Esophagus squamous epithelium (tissue), 5 donors: ENCODE measurements at regions not wholly inside any gene's neighbourhood (a gene's known extent, or its start where the extent isn't known, plus 50 kb on each side); places are given as distances from the start of the nearest gene placed in this dataset.

ENCODE experiments used
- DNase-seq: peaks from one replicate; lab custom pipeline; 2025; lab: John Stamatoyannopoulos, UW
- H3K27ac ChIP-seq, 4 donors: fragments of 200-600 bp; sonication (generic); one replicate each; pipeline ENCODE4 v1.5.1; 2016 to 2019; ENCODE audit warnings: mild to moderate bottlenecking in 1 of 4
- H3K27me3 ChIP-seq, 4 donors: fragments of 200-600 bp; sonication (generic); 1 replicate in 3 of 4; 2 replicates in 1 of 4; pipeline versions ENCODE4 v1.5.1 to v1.6.0; 2017 to 2021; ENCODE audit warnings: antibody characterized with exemption in 1 of 4
- H3K36me3 ChIP-seq, 3 donors: fragments of 200-600 bp; sonication (generic); one replicate each; pipeline ENCODE4 v1.5.1; 2016 to 2019
- H3K4me1 ChIP-seq, 3 donors: fragments of 200-600 bp; sonication (generic); one replicate each; pipeline ENCODE4 v1.5.1; 2017 to 2019
- H3K4me3 ChIP-seq, 4 donors: fragments of 200-600 bp; sonication (generic); 1 replicate in 3 of 4; 2 replicates in 1 of 4; pipeline ENCODE4 v1.5.1; 2016 to 2019; ENCODE audit warnings: mild to moderate bottlenecking in 2 of 4, moderate library complexity in 1 of 4
- H3K9me3 ChIP-seq, 3 donors: fragments of 200-600 bp; sonication (generic); one replicate each; pipeline ENCODE4 v1.5.1; 2016 to 2019
- POLR2A ChIP-seq, 4 donors: fragments of 450-650 bp; IDR thresholded peaks; one replicate each; pipeline ENCODE4 v1.6.1; 2017; ENCODE audit warnings: antibody characterized with exemption in 4 of 4, mild to moderate bottlenecking in 4 of 4, moderate library complexity in 3 of 4
- WGBS, 2 donors: methylation state at CpG; one replicate each; pipeline ENCODE4 v1.1.5; 2018; 5-methylcytosine and 5-hydroxymethylcytosine counted together
- intact Hi-C: fragments of 100-400 bp; cut with DNase I; formaldehyde crosslinking; loops from one replicate; pipeline ENCODE4 v1.15.0; 2022
- TF ChIP-seq, protein P1 (sequence below), 6 experiments: fragments of 450-650 bp in 4 of 6; fragments of 200-600 bp in 2 of 6; sonication (generic) in 2 of 6; IDR thresholded peaks; one replicate each; pipeline ENCODE4 v1.5.1; 2016 to 2019; ENCODE audit warnings: antibody characterized with exemption in 6 of 6, mild to moderate bottlenecking in 4 of 6, moderate library complexity in 4 of 6
- donor health status: DM: yes; HTN: yes; CAD: no.

DNA sequence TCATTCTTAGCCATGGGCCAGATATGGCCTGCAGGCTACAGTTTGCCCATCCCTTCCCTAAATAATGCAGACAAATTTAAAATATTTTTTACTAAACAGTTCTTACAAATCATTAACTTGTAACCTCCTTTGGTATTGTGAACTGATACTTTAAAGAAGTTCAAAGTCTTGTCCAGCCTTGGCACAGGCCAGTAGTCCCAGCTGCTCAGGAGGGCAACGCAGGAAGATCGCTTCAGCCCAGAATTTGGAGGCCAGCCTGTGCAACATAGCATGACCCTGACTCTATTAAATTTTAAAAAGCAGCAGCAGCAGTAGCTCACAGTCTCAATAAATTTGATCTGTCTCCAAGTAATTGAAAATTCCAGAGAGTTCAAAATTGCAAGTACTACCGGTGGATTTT is 83.7 kb upstream of the ARHGAP32 start:
- no peaks in the 10 kb centered on the region for H3K27me3 ChIP-seq
- no peak for DNase-seq
- no peaks in the 10 kb centered on the region for H3K9me3 ChIP-seq
- H3K4me1 ChIP-seq, result peaks cover 16 to 59% (median 17%) of the 10 kb centered on the region in 3 donors
- H3K4me3 ChIP-seq, result no peak overlapping the region
- intact Hi-C loops, result loop anchor here (10.0 kb wide), 1 partner anchor 151 kb away; no protein-coding TSS in a partner anchor
- H3K27ac ChIP-seq, result no peak overlapping the region
- no peaks in the 10 kb centered on the region for H3K36me3 ChIP-seq
- TF ChIP-seq POLR2A (IDR thresholded peaks at IDR 0.05), result no peak
- TF ChIP-seq, protein P1, sequence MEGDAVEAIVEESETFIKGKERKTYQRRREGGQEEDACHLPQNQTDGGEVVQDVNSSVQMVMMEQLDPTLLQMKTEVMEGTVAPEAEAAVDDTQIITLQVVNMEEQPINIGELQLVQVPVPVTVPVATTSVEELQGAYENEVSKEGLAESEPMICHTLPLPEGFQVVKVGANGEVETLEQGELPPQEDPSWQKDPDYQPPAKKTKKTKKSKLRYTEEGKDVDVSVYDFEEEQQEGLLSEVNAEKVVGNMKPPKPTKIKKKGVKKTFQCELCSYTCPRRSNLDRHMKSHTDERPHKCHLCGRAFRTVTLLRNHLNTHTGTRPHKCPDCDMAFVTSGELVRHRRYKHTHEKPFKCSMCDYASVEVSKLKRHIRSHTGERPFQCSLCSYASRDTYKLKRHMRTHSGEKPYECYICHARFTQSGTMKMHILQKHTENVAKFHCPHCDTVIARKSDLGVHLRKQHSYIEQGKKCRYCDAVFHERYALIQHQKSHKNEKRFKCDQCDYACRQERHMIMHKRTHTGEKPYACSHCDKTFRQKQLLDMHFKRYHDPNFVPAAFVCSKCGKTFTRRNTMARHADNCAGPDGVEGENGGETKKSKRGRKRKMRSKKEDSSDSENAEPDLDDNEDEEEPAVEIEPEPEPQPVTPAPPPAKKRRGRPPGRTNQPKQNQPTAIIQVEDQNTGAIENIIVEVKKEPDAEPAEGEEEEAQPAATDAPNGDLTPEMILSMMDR (IDR thresholded peaks at IDR 0.05), result no peak
- 79 to 93% methylated on average over 3 of the region's 3 CpGs for WGBS, 2 donors

DNA sequence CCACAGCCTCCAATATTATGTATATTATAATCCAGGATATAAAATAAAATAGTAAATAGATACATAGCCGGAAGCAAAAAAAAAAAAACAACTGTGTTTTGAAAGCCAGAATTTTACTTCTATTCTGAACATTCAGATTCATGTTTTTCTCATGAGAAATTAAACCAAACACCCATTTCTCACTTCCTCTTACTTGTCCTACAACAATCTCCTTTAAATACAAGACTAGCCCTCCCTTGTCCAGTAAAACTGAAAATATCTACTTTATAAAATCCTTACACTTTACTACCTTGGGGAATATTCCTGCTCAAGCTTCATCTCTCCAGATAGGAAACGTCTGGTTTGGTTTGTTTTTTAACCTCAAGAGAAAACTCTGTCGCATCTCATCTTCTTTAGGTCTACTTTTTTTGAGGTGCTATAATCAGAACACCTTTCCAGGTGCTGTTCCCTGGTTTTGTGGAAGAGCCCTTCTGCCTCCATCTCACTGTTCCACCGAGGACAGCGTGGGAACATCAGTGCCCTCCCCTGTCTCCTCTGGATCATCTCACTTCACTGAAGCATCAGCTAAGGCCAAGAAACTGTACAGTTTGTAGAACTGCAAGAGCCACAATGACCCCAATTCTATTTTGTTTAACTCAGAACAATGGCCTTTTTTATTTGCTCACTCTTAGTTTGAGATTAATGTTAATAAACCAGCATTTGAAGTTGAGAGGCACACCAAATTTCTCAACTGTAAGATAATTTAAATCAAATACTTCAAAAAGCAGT is 82.0 kb upstream of the ARHGAP32 start:
- no peak overlapping the region for H3K4me3 ChIP-seq
- H3K4me1 ChIP-seq, result peaks cover 8 to 47% (median 11%) of the 10 kb centered on the region in 3 donors
- H3K27me3 ChIP-seq, result no peaks in the 10 kb centered on the region
- intact Hi-C loops, result loop anchor here (10.0 kb wide), 1 partner anchor 149 kb away; no protein-coding TSS in a partner anchor
- H3K9me3 ChIP-seq, result no peaks in the 10 kb centered on the region
- no peak for DNase-seq
- H3K36me3 ChIP-seq, result no peaks in the 10 kb centered on the region
- no peak for TF ChIP-seq POLR2A (IDR thresholded peaks at IDR 0.05)
- TF ChIP-seq, protein P1 (IDR thresholded peaks at IDR 0.05), result no peak
- H3K27ac ChIP-seq, result no peak overlapping the region
- WGBS, 2 donors, result 82 to 86% methylated on average over 5 of the region's 5 CpGs

DNA sequence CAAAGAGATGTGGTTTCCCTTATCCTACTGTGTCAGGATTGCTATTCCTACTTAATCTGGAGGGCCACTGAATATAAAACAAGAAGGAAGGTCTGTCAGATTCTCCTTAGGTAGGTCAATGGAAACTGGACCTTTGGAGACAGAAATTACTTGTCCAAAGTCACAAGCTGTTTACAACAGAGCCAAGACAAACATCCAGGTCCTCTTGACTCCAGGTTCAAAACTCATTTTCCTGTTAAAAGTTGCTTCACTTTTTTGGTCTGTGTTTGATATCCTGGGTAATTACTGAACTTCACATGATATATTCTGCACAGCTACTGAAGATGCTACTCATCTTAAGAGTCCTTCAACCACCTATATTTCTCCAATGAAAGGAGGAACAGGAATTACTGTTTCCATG is 81.2 kb upstream of the ARHGAP32 start:
- TF ChIP-seq, protein P1 (IDR thresholded peaks at IDR 0.05), result no peak
- TF ChIP-seq POLR2A (IDR thresholded peaks at IDR 0.05), result no peak
- no peaks in the 10 kb centered on the region for H3K9me3 ChIP-seq
- H3K27ac ChIP-seq, result no peak overlapping the region
- intact Hi-C loops, result loop anchor here (10.0 kb wide), 1 partner anchor 149 kb away; no protein-coding TSS in a partner anchor
- no peaks in the 10 kb centered on the region for H3K27me3 ChIP-seq
- DNase-seq, result no peak
- H3K4me1 ChIP-seq, result peaks cover 8 to 44% (median 11%) of the 10 kb centered on the region in 3 donors
- no peaks in the 10 kb centered on the region for H3K36me3 ChIP-seq
- no peak overlapping the region for H3K4me3 ChIP-seq

DNA sequence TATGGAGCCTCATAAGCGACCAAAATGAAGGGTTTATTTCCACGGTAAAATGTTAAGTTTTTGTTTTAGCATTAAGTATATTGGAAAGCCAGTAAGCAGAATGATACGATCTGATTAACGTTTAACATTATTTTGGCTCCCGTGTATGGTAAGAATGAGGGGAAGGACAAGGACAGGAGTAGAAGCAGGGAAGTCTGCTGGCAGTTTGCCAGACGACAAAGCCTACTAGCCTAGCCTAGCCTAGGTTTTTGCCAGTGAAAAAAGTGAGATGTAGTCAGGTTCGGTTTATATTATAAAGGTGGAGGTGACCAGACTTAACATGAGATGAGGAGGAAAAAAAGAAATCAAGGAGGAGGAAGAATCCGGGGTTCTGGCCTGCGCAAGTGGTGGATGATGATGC is 78.9 kb upstream of the ARHGAP32 start:
- H3K9me3 ChIP-seq, result no peaks in the 10 kb centered on the region
- peaks cover 0 to 21% (median 0%) of the 10 kb centered on the region in 3 donors for H3K4me1 ChIP-seq
- H3K4me3 ChIP-seq, result no peak overlapping the region
- intact Hi-C loops, result loop anchor here (10.0 kb wide), 1 partner anchor 146 kb away; no protein-coding TSS in a partner anchor
- DNase-seq, result no peak
- 79 to 86% methylated on average over 9 of the region's 9 CpGs for WGBS, 2 donors
- H3K36me3 ChIP-seq, result peaks cover 0 to 8% (median 0%) of the 10 kb centered on the region in 3 donors
- no peak for TF ChIP-seq POLR2A (IDR thresholded peaks at IDR 0.05)
- TF ChIP-seq, protein P1 (IDR thresholded peaks at IDR 0.05), result no peak
- no peaks in the 10 kb centered on the region for H3K27me3 ChIP-seq
- H3K27ac ChIP-seq, result no peak overlapping the region

DNA sequence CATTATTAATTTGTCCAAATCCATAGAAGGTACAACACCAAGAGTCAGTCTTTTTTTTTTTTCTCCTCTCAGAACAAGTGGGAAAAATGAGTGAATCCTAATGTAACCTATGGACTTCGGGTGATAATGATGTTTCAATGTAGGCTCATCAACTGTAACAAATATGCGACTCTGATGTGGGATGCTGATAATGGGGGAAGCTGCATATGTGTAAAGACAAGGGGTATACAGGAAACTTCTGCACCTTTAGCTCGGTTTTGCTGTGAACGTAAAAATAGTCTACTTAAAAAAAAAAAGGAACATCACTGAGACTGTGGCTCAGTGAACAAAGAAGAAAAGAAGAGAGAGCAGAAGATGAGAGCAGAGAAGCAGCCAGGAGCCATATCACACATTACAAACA is 78.3 kb upstream of the ARHGAP32 start:
- Histone ChIP-seq H3K27ac (no peak overlapping the region), H3K4me1 (peaks cover 0 to 15% (median 0%) of the 10 kb centered on the region in 3 donors), H3K27me3 (no peaks in the 10 kb centered on the region), H3K4me3 (no peak overlapping the region), H3K36me3 (peaks cover 0 to 8% (median 0%) of the 10 kb centered on the region in 3 donors), H3K9me3 (no peaks in the 10 kb centered on the region)
- no peak for DNase-seq
- TF ChIP-seq, protein P1 (IDR thresholded peaks at IDR 0.05), result no peak
- TF ChIP-seq POLR2A (IDR thresholded peaks at IDR 0.05), result no peak
- intact Hi-C loops, result loop anchor here (10.0 kb wide), 1 partner anchor 146 kb away; no protein-coding TSS in a partner anchor
- 65 to 74% methylated on average over 4 of the region's 4 CpGs for WGBS, 2 donors
